Gastroesophageal sphincter (tissue), 3 donors: ENCODE measurements at regions not wholly inside any gene's neighbourhood (a gene's known extent, or its start where the extent isn't known, plus 50 kb on each side); places are given as distances from the start of the nearest gene placed in this dataset.

Source experiments
- POLR2A ChIP-seq, 2 donors: fragments of 450-650 bp; IDR thresholded peaks; one replicate each; pipeline ENCODE4 v1.6.1; 2017; ENCODE audit warnings: antibody characterized with exemption in 2 of 2, mild to moderate bottlenecking in 2 of 2, moderate library complexity in 1 of 2
- TF ChIP-seq, protein P1 (sequence below), 4 experiments: fragments of 200-600 bp in 2 of 4; fragments of 450-650 bp in 2 of 4; sonication (generic) in 1 of 4; IDR thresholded peaks; one replicate each; pipeline ENCODE4 v1.5.1; 2017 to 2019; ENCODE audit warnings: antibody characterized with exemption in 4 of 4, mild to moderate bottlenecking in 2 of 4, moderate library complexity in 2 of 4

- TF ChIP-seq, protein P1, sequence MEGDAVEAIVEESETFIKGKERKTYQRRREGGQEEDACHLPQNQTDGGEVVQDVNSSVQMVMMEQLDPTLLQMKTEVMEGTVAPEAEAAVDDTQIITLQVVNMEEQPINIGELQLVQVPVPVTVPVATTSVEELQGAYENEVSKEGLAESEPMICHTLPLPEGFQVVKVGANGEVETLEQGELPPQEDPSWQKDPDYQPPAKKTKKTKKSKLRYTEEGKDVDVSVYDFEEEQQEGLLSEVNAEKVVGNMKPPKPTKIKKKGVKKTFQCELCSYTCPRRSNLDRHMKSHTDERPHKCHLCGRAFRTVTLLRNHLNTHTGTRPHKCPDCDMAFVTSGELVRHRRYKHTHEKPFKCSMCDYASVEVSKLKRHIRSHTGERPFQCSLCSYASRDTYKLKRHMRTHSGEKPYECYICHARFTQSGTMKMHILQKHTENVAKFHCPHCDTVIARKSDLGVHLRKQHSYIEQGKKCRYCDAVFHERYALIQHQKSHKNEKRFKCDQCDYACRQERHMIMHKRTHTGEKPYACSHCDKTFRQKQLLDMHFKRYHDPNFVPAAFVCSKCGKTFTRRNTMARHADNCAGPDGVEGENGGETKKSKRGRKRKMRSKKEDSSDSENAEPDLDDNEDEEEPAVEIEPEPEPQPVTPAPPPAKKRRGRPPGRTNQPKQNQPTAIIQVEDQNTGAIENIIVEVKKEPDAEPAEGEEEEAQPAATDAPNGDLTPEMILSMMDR (IDR thresholded peaks at IDR 0.05), result no peak
- TF ChIP-seq POLR2A (IDR thresholded peaks at IDR 0.05), result no peak
Measured at GRCh38 chr1:65495137-65495536, 74.7 kb downstream of the LEPR start.
